ENCODE measurements at regions not wholly inside any gene's neighbourhood (a gene's known extent, or its start where the extent isn't known, plus 50 kb on each side); places are given as distances from the start of the nearest gene placed in this dataset.

- Histone ChIP-seq H3K79me2 (ENCODE audit: insufficient read depth, low read length) (no peaks in the 10 kb centered on the region), H3K4me3 (replicated peaks in 1 of 3; ENCODE audit: low read depth in 2 of 3, low read length in 3 of 3) (no peak overlapping the region), H3K9ac (ENCODE audit: insufficient read depth, low read length, poor library complexity, severe bottlenecking) (no peak overlapping the region), H4K20me1 (ENCODE audit: insufficient read depth, low read length) (no peaks in the 10 kb centered on the region), H3K27me3 (ENCODE audit: control insufficient read depth in 2 of 2, insufficient read depth in 2 of 2, low read length in 2 of 2) (no peaks in the 10 kb centered on the region), H3K9me3 (replicated peaks in 1 of 2; ENCODE audit: control insufficient read depth in 1 of 2, insufficient read depth in 1 of 2, low read length in 2 of 2) (no peaks in the 10 kb centered on the region), H3K36me3 (replicated peaks in 1 of 2; ENCODE audit: control insufficient read depth in 1 of 2, insufficient read depth in 2 of 2, low read length in 2 of 2) (no peaks in the 10 kb centered on the region), H3K27ac (ENCODE audit: low read depth in 1 of 2, low read length in 2 of 2) (no peak overlapping the region), H3K4me2 (replicated peaks; ENCODE audit: extremely low read depth, low read length, poor library complexity, severe bottlenecking) (no peak overlapping the region), H3K4me1 (ENCODE audit: control insufficient read depth in 1 of 2, insufficient read depth in 2 of 2, low read length in 2 of 2) (peaks cover 0 to 4% of the 10 kb centered on the region in 2 donors), H2AFZ (ENCODE audit: insufficient read depth, low read depth, low read length, poor library complexity, severe bottlenecking) (no peak overlapping the region)
- WGBS (ENCODE audit: insufficient coverage): no CpG with 5 or more reads among the region's 2 CpGs
- no peak for TF ChIP-seq CTCF (IDR thresholded peaks at IDR 0.05)
- Mint-ChIP-seq H3K27me3 (ENCODE audit: low read depth in 3 of 3) (no peaks in the 10 kb centered on the region), H3K27ac (no peak overlapping the region), H3K36me3 (no peaks in the 10 kb centered on the region), H3K9me3 (peaks cover 0 to 7% (median 3%) of the 10 kb centered on the region in 7 donors), H3K4me1 (peaks cover 5% of the 10 kb centered on the region), H3K4me3 (no peak overlapping the region)
- DNase-seq: no peak
- intact Hi-C loops (cut with micrococcal nuclease): no loop called here
Measured at GRCh38 chr2:167706800-167707199, 540.6 kb downstream of the STK39 start.

GRCh38 chr2:167703441-167703840, 544.0 kb downstream of the STK39 start:
- H2AFZ ChIP-seq (ENCODE audit: insufficient read depth, low read depth, low read length, poor library complexity, severe bottlenecking): no peak overlapping the region
- H3K27ac ChIP-seq (ENCODE audit: low read depth in 1 of 2, low read length in 2 of 2): no peak overlapping the region
- DNase-seq: peak in 1 of 3 donors; percentile 7
- no peak overlapping the region for H3K9ac ChIP-seq (ENCODE audit: insufficient read depth, low read length, poor library complexity, severe bottlenecking)
- no peak overlapping the region for H3K4me2 ChIP-seq (replicated peaks; ENCODE audit: extremely low read depth, low read length, poor library complexity, severe bottlenecking)
- no CpG with 5 or more reads among the region's 3 CpGs for WGBS (ENCODE audit: insufficient coverage)
- H3K4me1 Mint-ChIP-seq: peaks cover 5% of the 10 kb centered on the region
- no peaks in the 10 kb centered on the region for H3K36me3 Mint-ChIP-seq
- no peak for TF ChIP-seq CTCF (IDR thresholded peaks at IDR 0.05)
- H3K27ac Mint-ChIP-seq: peak overlapping the region in 2 of 7 donors; percentile 20 to 45
- H3K27me3 Mint-ChIP-seq (ENCODE audit: low read depth in 3 of 3): no peaks in the 10 kb centered on the region
- no peak overlapping the region for H3K4me3 Mint-ChIP-seq
- peaks cover 0 to 9% (median 2%) of the 10 kb centered on the region in 7 donors for H3K9me3 Mint-ChIP-seq
- no peaks in the 10 kb centered on the region for H3K9me3 ChIP-seq (replicated peaks in 1 of 2; ENCODE audit: control insufficient read depth in 1 of 2, insufficient read depth in 1 of 2, low read length in 2 of 2)
- intact Hi-C loops (cut with micrococcal nuclease): no loop called here
- no peak overlapping the region for H3K4me3 ChIP-seq (replicated peaks in 1 of 3; ENCODE audit: low read depth in 2 of 3, low read length in 3 of 3)
- no peaks in the 10 kb centered on the region for H3K79me2 ChIP-seq (ENCODE audit: insufficient read depth, low read length)
- peaks cover 0 to 4% of the 10 kb centered on the region in 2 donors for H3K4me1 ChIP-seq (ENCODE audit: control insufficient read depth in 1 of 2, insufficient read depth in 2 of 2, low read length in 2 of 2)
- no peaks in the 10 kb centered on the region for H3K36me3 ChIP-seq (replicated peaks in 1 of 2; ENCODE audit: control insufficient read depth in 1 of 2, insufficient read depth in 2 of 2, low read length in 2 of 2)
- H4K20me1 ChIP-seq (ENCODE audit: insufficient read depth, low read length): no peaks in the 10 kb centered on the region
- H3K27me3 ChIP-seq (ENCODE audit: control insufficient read depth in 2 of 2, insufficient read depth in 2 of 2, low read length in 2 of 2): no peaks in the 10 kb centered on the region

All from CD14-positive monocyte (primary cell).